ENCODE measurements at regions not wholly inside any gene's neighbourhood (a gene's known extent, or its start where the extent isn't known, plus 50 kb on each side); places are given as distances from the start of the nearest gene placed in this dataset.

DNA sequence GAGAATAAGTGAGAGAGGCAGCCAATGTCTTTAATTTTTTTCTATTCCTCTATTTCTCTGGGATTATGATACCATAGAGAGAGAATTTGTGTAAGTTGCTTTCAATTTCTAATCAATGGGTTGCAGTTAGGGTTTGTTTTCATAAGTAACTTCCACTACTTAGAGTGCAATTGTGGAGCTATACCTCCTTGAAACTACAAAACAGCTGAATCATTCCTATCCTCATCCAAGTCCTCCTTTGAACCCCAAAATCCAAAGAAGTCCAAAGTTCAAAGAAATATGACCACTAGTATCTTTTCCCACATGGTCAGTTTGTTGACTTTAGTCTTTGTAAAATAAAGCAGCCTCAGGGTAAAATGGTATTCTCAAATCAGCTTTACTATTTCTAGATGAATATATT lies 1085.4 kb upstream of the INTU start:
- DNase-seq: no peak

DNA sequence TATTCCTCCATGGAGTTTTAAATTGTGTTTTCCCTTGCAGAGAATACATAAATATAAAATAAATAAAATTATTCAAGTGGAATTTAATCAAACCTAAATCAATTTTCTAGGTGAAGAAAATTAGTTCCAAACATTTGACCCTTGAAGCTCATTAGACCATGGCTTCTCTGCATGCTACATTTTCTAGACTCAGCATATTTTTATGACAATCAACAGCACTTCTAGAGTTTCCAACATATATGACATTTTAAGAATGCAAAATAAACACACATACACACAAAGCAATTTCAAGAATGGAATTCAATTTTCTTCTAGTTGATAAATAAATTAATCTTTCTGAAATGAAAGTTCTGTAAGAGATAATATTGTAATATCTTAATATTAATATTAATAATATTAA lies 1083.9 kb upstream of the INTU start:
- no peak for DNase-seq

DNA sequence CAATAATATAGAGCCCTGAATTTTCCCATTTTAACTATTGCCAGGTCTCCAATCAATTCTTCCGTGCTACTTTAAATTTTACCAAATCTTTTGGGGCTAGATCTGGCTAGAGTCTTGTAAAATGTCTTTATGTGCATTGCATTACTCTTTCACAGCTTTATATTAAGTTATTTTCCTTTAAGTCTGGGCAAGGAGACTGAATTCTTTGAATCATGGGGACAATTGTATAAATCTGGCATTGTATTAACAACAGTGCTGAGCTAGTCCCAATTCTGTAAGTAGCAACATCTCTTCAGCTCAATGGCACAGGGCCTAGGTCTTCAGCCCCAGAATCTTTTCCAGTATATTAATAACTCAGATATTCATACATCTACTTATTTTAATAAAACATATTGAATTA lies 1080.4 kb upstream of the INTU start:
- DNase-seq: no peak

DNA sequence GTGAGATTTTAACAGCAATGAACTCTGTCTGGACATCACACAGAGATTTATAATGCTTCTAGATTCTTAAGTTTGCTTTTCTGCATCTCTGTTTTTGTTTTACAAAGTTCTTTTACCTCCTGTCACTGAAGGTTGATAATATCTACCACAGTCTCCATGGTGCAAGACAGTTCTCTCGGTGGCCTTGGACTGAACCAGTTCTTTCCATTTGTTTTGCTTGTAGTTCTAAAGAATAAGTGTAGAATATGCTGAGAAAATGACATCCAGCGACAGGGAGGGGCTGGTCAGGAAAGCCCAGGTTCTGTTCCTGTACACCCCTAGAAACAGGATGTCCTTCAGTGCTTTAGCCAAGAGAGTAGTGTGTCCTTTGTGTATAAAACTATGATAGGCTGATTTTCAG lies 1079.5 kb upstream of the INTU start:
- no peak for DNase-seq

DNA sequence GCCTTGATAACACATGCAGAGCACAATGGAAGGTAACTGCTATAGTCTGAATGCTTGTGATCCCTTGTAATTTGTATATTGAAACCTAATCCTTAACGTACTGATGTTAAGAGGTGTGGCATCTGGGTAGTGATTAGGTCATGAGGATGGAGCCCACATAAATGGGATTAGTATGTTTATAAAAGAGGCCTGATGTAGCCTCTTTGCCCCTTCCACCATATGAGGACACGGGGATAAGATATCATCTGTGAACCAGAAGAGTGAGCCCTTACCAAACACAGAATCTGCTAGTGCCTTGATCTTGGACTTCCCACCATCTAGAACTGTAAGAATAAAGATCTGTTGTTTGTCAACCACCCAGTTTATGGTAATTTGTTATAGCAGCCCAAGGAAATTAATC lies 1074.2 kb upstream of the INTU start:
- no peak for DNase-seq

DNA sequence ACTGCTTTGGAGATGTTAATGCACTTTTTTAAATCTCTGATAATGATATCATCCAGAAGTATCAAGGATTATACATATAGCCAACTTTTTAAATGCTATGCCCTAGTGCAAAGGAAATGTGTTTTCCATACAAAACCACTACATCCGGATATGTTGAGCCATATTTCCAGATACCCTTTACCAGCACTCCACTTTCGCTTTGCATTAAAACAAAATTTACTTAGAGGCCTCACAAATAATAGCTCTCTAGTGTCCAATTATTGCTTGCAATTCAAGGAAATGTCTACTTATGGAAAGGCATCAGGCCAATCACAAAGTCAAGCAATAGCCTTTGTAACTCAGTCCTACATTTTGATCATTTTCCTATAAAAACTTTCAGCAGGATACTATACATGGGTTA lies 1072.8 kb upstream of the INTU start:
- no peak for DNase-seq

DNA sequence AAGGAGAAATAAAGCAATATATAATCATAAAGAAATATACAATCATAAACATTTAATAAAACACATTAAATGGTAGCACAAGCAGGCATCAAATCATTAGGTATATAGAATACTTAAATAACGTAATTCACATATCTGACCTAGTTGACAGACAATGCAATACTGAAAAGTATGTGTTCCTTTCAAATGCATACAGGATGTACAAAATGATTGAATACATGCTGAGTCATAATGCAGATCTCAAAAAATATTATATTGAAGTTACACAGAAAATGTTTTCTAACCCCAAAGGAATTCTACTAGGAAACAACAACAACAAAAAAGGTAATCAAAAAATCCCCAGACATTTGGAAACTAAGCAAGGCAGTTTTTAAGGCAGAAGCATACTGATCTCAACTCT lies 1072.0 kb upstream of the INTU start:
- DNase-seq: no peak

DNA sequence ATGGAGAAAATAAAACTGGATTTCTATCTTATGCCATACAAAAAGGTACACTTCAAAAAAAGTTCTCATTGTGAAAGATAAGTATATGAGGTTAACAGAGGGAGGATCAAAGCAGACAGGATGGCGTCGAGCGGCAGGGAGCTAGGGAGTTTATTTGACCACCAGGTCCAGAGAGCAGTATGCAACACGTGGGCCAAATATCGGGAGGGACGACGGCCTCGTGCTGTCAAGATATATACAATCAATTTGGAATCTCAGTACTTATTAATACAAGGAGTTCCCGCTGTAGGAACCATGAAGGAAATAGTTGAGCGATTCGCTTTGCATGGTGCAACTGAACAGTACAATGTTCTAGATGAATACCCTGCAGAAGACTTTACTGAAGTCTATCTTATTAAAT lies 1069.4 kb upstream of the INTU start:
- DNase-seq: no peak

DNA sequence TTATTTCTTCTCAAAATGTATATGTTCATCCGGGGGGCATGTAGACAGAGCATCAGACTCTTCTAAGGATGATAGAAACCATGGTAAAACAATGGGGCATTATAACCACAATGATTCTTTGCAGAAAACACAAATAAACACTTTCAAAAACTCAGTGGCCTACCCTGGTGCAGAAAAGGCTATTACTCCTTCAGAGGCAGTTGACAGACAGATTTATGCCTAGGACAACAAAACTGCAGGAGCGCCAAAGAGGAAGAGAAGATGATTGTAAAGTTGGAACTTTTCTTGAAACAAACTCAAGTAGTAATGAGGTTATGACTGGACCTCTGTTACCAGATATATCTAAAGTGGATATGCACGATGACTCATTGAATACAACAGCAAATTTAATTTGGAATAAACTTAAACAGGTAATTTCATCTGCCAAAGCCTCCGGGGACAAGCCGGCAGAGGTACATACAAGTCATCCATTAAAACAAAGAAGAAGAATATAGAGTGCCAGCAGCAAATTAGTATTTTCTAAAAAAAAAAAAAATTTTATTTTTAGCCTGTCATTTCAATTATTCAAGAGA lies 1068.4 kb upstream of the INTU start:
- DNase-seq: no peak

DNA sequence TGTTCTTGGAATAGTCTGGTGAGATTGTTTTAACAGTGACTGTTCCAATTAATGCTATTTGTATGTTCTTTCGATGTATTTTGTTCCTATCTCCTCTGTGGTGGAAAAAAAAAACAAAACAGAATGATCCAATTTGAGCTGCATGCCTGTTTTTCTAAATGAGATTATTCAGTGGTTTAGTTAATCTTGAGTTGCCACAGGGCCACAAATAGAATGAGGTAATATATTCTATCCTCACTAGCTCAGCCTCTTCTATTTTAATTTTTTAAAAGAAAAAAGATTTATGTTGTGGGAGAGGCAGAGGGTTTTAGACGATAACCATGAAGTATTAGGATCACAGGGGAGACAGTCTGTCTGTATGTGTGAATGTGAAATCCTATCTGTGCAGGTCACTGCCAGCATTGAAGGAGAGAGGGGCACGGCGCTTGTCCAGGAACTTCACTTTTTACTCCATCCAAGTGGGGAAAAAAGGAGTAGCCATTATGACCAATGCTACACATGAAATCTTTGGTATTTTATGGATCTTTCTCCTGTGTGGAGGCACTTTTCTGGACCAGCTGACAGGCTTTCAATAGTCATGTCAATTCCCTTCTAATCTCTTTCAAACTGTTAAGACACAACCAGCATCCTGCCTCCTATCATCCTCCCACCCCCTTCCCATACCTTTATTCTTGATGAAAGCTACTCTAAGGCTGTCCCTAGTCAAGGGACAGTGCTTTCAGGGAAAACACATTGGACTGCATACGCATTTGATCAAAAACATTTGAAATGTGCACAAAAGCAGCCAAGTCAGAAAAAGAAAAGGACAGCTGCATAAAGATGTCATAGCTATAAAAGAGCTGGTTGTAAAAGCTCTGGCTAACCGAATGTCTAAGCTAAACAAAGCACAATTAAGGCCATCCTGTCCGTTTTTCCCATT lies 1063.8 kb upstream of the INTU start:
- no peak for DNase-seq

DNA sequence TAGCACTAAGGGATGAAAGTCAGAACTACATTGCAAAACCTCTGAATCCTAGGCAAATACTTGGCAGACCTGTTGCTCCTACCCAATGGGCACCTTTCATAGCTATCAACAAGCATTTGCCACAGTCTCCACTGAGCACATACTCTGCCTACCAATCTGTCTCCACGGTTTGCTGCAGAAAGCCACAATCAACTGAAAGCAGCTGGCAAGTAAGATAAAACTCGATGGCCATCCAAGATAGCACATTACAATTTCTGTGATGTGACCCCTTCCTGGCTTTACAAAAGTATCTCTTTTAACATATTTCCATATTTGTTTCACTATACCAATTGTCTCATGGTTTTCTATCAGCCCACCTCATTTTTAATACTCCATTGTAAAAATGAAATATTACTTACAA lies 1060.5 kb upstream of the INTU start:
- no peak for DNase-seq

DNA sequence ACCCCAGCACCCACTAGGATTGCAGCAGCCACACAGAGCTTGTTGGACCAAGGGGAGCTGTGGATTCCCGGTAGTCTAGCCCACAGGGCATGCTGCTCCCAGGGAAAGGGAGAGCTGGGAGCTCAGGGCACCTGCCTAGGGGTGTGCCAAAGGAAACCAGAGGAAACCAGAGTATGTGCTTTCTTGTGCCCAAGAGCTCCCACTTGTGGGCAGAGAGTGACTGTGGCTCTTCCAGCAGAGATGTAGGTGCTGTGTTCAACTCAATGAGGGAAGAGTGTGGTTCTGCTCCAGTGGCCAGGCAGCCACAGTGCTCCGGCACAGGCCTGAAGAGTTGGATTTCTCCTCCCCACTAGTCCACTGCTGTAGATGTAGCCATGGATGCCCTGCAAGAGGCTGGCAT lies 1050.0 kb upstream of the INTU start:
- no peak for DNase-seq

DNA sequence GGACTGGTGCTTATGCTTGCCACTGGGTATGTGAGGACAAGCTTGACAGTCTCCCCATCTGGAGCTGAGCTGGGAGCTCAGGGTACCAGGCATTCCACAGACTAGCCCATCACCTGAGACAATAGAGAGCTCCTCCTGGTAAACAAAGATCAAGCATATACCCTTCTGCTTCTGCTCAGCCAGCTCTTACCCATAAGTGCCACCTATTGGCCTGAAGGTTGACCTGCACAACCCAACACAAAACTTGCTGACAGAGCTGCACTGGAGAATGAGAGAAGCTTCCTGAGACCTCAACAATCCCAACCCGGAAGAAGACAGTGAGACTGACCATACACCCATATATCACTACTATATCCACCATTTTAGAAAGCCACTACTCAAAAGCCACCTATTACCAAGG lies 1049.2 kb upstream of the INTU start:
- DNase-seq: no peak

DNA sequence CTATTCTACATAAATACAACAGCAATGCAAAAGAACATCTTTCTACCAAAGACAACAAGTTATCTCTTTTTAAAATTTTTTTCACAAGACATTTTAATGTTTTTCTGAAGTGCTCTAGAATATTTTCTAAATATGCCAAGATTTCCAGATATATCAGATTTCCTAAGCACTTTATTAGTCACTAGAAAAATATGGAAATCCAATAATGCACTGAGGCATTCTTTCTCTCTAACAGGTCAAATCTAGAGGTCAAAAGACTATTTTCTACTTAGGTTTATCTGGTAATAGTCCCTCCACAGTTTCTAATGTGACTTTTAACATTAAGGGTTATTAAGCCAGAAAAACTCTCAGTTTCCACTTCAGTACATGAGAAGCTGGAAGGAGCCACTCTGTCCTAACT lies 1041.2 kb upstream of the INTU start:
- DNase-seq: no peak

DNA sequence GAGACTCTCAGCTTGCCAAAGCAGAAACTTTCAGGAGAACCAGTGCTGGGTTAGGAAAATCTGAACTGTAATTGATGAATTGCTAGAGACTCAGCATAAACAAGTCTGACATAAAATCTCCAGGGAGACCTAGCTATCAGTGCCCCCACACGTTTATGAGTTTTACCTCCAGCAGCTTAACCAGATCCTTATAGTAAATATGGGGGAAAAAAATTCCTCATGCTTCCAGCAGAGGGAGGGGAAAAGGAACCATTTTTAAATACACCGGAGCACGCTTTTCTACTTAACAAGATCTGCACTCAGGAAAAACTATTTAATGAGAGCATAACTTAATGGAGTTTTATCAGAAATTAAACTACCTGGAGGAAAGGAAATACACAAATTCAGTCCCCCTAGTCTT lies 1040.7 kb upstream of the INTU start:
- no peak for DNase-seq

DNA sequence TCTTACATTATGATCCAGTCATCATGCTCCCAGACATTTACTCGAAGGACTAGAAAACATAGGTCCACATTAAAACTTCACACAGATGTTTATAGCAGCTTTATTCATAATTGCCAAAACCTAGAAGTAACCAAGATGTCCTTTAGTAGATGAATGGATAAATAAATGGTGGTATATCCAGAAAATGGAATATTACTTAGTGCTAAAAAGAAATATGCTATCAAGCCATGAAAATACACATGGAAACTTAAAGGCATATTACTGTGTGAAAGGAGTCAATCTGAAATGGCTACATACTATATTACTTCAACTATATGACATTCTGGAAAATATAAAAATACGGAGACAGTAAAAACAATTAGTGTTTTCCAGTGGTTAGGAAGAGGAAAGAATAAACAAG lies 1039.1 kb upstream of the INTU start:
- DNase-seq: no peak

DNA sequence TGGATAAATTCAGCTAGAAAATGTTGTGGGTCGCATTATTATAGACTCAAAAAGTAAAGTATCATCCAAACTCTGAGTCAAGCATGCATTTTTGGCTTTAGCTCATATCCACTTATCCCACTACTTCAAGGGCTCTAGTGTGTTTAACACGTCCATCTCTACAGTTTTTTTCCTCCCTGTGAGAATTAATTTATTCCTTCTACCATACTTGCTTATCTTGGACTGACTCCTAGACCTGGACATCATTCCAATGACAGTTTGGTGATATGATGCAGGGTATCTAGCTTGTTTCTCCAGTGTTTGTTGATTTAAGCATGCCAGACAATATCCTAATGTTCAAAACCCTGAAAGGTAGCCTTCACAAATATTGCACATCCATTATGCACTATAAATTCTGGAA lies 1037.1 kb upstream of the INTU start:
- no peak for DNase-seq

DNA sequence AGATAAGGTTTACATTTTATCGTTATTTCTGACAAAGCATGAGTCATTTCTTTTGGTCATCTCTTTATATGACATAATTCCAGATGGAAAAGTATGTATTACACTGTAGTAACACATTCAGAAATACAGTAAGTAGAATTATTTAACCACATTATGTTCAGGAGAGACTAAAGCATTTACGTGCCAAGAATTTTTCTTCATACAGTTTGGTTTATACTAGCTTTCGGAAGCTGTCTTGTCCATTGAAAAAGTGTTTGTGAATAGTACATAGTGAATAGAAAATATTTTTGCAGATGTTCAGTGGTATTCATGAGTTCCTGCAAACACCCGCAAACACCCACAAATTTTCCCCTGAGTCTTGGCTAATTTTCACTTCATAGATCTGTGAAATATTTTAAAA lies 1033.0 kb upstream of the INTU start:
- no peak for DNase-seq

DNA sequence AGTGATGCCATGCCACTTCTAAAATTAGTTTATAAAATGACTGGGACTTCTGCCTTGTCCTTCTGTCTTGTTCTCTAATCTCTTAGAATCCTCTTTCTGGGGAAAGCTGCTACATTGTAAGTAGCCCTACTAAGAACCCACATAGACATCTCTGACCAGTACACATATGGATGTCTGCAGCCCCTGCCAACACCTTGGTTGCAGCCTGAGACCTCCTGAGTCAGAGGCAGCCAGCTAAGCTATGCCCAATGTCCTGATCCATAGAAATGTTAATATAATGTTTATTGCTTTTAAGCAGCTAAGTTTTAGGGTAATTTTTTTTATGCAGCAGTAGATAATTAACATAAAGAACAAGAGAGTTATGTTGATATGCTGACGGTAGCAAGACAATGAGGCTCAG lies 1029.5 kb upstream of the INTU start:
- no peak for DNase-seq

DNA sequence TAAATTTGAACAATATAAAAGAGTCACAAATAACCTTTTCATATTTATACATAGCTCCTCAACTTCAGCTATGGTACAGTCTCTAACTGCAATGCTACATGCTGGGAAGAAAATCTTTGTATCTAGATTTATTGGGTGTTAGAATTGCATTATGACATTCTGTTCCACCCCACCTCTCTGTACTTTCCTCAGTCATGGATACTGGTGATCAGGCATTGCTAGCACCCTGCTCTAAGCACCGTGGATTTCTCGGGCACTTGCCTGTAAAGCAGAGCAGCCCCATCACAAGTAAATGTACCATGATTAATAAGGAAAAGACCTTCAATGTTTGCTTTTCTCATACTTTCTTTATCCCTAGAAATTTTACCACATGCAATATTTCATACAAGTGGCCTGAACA lies 1028.9 kb upstream of the INTU start:
- DNase-seq: no peak

DNA sequence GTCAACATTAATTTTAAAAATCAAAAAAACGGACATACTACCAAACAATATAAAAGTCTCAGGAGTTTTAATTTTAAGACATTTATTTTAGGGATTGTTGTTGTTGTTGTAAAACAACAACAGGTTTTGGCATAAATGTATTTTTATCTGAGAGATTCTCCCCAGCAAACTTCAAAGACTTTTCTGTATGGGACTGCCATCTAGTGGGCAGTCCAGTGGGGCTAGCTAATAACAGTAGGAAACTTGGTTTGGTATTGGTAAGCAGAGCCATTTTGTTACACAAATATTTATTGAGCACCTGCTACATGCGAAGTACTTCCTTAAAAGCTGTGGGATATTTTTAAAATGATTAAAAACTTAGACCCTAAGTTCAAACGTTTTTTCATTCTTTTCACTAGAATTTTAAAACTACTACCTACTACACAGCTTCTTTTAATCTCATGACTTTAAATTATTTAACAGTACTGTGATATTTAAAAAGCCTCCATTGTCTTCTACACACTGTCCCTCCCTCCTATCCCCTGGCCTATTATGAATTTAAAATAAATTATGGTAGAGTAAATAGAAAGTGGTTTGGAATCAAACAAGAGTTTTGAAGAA lies 1028.4 kb upstream of the INTU start:
- no peak for DNase-seq

DNA sequence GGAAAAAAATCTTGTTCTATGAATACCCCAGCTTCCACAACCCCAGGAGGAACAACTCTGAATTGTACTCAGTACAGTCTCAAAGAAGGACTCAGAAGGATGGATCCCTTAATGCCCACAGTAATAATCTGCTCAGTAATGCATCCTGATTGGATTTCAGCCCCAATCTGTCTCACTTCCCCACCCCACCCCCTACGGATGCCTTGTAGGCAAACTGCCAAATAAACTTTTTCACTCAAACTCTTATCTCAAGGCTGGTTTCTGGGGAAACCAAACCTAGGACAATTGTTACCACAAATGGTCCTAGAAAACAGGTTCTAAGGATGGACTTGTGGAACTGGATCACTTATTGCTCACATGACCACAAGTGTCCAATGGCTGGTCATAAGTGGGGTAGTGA lies 1021.8 kb upstream of the INTU start:
- DNase-seq: no peak

DNA sequence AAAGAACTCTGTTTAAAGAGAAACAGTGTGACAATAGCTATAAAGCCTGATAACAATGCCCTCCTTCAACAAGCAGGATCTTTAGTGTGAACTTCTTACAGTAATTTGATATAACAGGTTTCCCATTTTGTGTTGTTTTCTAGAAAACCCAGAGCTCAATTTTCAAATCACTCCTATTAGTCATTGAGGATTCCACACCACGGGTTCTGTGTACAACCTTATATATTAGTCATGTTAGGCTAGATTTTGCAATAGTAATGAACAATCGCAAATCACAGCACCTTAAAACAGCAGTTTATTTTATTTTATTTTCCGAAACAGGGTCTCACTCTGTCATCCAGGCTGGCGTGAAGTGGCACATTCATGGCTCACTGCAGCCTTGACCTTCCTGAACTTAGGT lies 1020.9 kb upstream of the INTU start:
- DNase-seq: no peak

DNA sequence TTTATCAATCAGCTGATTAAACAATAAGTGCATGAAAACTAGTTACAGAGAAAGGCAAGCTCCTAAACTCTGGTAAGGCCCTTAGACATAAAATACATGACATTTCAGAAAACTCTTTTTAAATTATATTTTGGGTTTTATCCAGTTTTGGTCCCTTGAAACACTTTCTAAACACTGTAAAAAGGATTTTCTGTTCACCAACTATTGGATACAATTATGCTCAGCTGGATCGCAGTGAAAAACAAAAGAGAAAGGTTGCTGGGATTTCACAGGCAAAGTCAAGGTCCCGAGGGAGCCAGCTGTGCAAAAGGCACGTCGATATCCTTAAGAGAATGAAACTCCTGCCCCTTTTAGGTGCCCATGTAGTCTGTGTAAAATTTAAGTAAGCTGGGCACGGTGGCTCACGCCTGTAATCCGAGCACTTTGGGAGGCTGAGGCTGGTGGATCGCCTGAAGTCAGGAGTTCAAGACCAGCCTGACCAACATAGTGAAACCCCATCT lies 1018.4 kb upstream of the INTU start:
- no peak for DNase-seq
